Suppressor macrophage treated with lipopolysaccharide for 1 hour (primary cell): ENCODE measurements at regions not wholly inside any gene's neighbourhood (a gene's known extent, or its start where the extent isn't known, plus 50 kb on each side); places are given as distances from the start of the nearest gene placed in this dataset.
"Not testable (repeated sequence)": the region's sequence is repeated elsewhere in the genome, so short reads cannot be mapped to it uniquely, and the experiment has no call there.

Experiments
- DNase-seq, 3 donors: peaks; one replicate each; pipeline ENCODE4 v3.0.0-alpha.2; 2020 to 2022

DNA sequence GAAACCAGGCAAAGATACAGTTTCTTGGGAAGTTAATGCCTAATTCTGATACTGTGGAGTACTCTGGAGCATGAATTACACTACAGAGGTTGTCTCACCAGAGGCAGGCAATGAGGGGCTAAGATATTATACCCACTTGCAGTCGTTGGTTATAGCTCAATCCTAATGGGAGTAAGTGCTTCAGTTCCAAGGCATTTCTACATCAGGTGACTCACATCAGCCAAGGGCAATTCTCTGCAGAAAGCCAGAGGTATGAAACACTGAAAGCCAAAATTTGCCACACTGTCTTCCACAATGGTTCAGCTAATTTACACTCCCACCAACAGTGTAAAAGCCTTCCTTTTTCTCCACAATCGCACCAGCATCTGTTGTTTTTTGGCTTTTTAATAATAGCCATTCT lies 174.0 kb upstream of the IL15 start:
- no peak for DNase-seq

DNA sequence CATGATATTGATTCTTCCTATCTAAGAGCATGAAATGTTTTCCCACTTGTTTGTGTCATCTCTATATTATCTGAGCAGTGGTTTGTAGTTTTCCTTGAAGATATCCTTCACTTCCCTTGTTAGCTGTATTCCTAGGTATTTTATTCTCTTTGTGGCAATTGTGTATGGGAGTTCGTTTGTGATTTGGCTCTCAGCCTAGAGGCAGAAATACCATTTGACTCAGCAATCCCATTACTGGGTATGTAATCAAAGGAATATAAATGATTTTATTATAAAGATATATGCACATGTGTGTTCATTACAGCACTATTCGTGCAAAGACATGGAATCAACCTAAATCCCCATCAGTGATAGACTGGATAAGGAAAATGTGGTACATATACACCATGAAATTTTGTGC lies 172.7 kb upstream of the IL15 start:
- DNase-seq = no peak

GRCh38 chr4:141464366-141464765 lies 172.0 kb upstream of the IL15 start:
- no peak for DNase-seq

GRCh38 chr4:141465171-141465570 lies 171.2 kb upstream of the IL15 start:
- no peak for DNase-seq

GRCh38 chr4:141467225-141467624 lies 169.2 kb upstream of the IL15 start:
- no peak for DNase-seq

DNA sequence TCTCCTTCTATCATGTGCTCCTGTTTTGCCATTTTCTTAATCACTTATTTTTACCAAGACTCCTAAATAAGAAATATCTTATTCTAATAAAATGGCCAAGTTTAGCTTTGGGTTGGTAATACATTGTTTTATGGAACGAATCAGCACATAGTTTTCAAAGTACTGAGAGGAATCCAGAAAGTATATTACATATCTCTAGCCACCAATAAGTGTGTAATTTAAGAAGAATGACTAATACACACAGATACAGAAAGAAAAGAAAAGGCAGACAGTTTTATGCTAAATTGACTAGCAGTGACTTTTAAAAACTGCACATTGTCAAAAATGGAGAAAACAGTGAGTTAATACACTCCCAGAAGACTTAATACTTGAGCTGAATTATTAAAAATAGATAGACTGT lies 167.0 kb upstream of the IL15 start:
- no peak for DNase-seq

DNA sequence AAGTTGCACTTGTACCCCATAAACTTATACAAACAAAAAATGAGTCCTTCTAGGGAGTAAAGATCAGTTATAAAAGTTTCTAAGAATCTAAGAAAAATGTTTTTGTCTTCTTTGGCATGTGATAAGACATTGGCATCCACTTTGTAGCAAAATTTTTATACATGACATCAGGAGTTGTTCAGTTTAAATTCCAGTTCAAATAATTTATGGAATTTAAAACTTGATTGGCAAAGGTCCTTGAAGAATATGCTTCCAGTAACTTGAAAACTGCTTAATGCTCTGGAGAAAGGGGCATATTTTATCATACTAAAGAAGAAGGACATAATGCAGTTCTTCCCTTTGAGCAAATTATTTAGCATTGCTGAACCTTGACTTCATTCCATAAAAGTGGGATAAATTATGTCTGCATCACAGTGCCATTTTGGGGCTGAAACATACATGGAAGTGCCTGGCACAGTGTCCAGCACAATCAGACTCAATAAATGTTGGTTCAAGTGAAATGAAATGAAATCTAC lies 163.3 kb upstream of the IL15 start:
- no peak for DNase-seq

GRCh38 chr4:141473952-141474351 lies 162.4 kb upstream of the IL15 start:
- DNase-seq = no peak

- no peak for DNase-seq
Measured at GRCh38 chr4:141480950-141481349, 155.4 kb upstream of the IL15 start.

GRCh38 chr4:141484298-141484697 lies 152.1 kb upstream of the IL15 start:
- DNase-seq = not testable (repeated sequence)

GRCh38 chr4:141486375-141486997 lies 149.9 kb upstream of the IL15 start:
- DNase-seq = no peak

GRCh38 chr4:141497627-141498026 lies 138.8 kb upstream of the IL15 start:
- peak in 1 of 3 donors; percentile 19 for DNase-seq

DNA sequence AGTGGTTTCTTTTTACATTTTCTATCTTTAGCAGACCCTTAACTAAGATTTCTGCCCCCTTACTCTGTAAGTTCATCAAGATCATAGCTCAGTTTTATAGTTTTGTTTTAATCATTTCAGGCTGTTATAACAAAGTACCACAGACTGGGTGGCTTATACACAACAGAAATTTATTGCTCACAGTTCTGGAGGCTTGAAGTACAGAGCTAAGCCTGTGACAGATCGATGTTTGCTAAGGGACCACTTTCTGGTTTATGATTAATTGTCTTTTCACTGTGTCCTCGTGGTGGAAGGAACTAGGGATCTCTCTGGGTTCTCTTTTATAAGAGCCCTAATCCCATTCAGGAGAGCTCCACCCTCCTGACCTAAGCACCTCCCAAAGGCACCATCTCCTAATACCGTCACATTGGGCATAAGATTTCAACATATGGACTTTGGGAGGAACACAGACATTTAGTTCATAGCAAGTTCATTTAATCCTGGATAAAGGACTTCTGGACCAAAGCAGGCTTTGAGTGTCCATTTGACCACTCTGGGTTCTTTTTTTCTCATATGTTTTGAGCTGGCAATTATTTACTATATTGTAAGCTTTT lies 137.0 kb upstream of the IL15 start:
- no peak for DNase-seq

- DNase-seq = no peak
Measured at GRCh38 chr4:141501395-141501794, 135.0 kb upstream of the IL15 start.

DNA sequence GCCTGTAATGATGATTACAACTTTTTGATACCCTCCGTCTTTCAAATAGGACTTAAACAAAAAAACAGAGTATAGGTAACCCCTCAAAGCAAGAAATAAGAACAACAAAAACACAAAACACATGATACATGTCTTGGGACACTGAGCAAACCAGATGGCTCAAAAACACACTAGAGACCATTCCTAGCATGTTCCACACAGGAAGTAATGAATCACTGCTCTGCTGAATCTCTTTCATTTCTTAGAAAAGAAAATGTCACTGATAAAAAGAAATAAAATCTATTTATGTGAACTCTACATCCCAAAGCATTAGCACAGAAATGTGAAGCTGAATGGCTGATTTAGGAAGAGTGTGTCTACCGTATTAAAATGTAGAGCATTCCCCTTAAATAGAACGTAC lies 134.5 kb upstream of the IL15 start:
- DNase-seq = peak in 1 of 3 donors; percentile 5

DNA sequence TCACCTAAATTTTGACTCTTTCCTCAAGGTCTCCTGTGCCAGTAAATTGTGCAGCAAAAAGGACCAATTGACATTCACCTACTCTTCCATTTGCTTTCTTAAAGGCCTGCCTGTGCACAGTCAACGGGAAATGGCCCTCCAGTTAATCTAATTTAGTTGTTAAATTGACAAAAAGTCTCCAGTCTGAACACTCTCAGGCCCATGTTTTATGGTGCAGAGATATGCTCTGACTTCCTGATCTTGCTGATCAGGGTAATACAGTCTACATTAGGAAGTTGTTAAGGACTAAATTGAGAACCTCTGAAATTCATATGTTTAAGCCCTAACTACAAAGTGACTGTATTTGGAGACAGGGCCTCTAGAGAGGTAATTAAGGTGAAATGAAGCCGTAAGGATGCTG lies 133.6 kb upstream of the IL15 start:
- DNase-seq = no peak

DNA sequence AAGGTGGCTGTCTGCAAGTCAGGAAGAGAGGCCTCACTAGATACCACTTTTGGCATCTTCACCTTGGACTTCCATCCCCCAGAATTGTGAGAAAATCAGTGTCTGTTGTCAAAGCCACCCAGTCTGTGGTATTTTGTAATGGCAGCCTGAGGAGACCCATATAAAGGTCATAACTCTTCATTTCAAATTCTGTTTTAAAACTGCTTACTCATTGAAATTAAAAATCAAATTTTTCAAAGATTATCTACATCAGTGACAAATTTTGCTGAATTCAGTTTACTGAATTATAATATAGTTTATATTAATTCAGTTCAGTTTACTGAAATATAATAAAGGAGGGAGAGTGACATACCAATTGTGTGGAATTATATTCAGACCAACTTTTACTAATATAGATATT lies 133.1 kb upstream of the IL15 start:
- no peak for DNase-seq

DNA sequence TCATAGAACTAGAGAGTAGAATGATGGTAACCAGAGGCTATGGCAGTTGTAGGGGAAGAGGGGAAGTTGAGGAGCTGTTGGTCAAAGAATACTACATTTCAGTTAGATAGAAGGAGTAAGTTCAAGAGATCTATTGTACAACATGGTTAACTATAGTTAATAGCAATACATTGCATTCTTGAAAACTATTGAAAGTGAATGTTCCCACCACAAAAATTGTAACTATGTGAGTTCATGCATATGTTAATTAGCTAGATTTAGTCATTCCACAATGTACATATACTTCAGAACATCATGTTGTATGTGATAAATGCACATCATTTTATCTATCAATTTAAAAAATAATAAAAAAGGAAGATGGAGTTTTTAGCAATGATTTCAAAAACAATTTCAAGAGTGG lies 125.3 kb upstream of the IL15 start:
- DNase-seq = no peak

DNA sequence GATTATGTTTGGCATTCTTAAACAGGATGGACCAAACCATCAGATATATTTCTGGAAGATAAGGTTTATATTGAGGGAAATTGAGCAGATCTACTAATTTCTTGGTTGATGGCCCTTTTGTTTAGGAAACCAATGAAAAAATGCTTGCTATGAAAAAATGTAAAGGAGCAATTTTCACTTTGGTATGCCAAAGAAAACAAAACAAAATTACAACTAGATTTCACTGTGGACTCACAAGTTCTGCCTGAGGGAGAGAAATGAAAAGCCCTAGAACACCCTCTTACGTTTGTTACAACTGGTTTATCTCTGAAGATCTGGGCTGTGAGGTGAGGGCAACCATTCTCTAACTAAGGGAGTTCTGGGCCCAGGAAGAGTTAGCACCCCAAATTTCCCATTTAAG lies 122.5 kb upstream of the IL15 start:
- DNase-seq = no peak

- no peak for DNase-seq
Measured at GRCh38 chr4:141518222-141518621, 118.2 kb upstream of the IL15 start.

GRCh38 chr4:141524116-141524515 lies 112.3 kb upstream of the IL15 start:
- peak; percentile 10 to 64 (median 47) for DNase-seq

DNA sequence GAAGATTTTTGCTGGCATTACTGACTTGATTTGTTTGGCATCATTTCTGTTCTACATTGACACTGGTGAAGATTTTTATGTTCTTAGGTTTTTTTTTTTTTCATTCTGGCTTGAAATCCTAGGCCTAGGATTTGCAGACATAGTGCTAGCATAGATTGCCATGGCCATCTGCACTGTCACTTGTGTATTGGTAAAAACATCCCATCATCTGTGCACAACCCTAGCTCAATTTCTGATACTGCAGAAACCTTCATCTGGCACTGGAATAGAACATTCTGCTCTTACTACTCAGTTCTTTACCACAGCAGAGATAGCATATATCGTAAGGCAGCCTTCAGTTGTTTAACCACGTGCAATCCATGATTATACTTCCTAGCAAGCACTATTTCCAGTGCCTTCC lies 111.5 kb upstream of the IL15 start:
- no peak for DNase-seq

- no peak for DNase-seq
Measured at GRCh38 chr4:141530627-141531026, 105.8 kb upstream of the IL15 start.

DNA sequence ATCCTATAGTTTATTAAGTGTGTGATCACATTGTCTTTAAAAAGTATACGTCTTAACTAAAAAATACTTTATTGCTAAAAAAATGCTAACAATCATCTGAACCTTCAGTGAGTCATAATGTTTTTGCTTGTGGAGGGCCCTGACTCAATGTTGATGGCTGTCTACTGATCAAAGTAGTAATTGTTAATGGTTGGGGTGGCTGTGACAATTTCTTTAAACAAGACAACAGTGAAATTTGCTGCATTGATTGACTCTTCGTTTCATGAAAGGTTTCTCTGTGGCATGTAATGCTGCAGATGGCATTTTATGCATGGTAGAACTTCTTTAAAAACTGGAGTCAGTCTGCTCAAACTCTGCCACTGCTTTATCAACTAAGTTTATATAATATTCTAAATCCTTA lies 101.4 kb upstream of the IL15 start:
- DNase-seq = no peak

- no peak for DNase-seq
Measured at GRCh38 chr4:141538001-141538400, 98.4 kb upstream of the IL15 start.
